ENCODE measurements at regions not wholly inside any gene's neighbourhood (a gene's known extent, or its start where the extent isn't known, plus 50 kb on each side); places are given as distances from the start of the nearest gene placed in this dataset.
A peak's percentile ranks its signal among the peaks of the same experiment; 100 is the strongest.
"Not testable (repeated sequence)": the region's sequence is repeated elsewhere in the genome, so short reads cannot be mapped to it uniquely, and the experiment has no call there.

GRCh38 chr7:118907911-118908527 is 683.5 kb downstream of the ANKRD7 start:
- Mint-ChIP-seq H3K9me3 (no peaks in the 10 kb centered on the region), H3K4me3 (no peak overlapping the region), H3K4me1 (peaks cover 14% of the 10 kb centered on the region), H3K36me3 (ENCODE audit: low read depth) (no peaks in the 10 kb centered on the region), H3K27ac (no peak overlapping the region), H3K27me3 (ENCODE audit: insufficient read depth, low read depth, poor library complexity) (no peaks in the 10 kb centered on the region)
- Histone ChIP-seq H3F3A (replicated peaks; ENCODE audit: low read depth) (no peaks in the 10 kb centered on the region), H3K4me1 (ENCODE audit: insufficient read depth) (peaks cover 6% of the 10 kb centered on the region; the same call in 1 of the 2 replicates), H3K4me2 (no peak overlapping the region), H2AFZ (no peak overlapping the region), H3K79me2 (replicated peaks; ENCODE audit: insufficient read depth) (no peaks in the 10 kb centered on the region), H3K27ac (ENCODE audit: low read depth) (no peak overlapping the region), H3K4me3 (no peak overlapping the region), H4K20me1 (replicated peaks; ENCODE audit: insufficient read depth) (no peaks in the 10 kb centered on the region), H3K27me3 (ENCODE audit: insufficient read depth) (no peaks in the 10 kb centered on the region), H3K9me2 (ENCODE audit: insufficient read depth) (no peaks in the 10 kb centered on the region), H3K36me3 (ENCODE audit: insufficient read depth) (no peaks in the 10 kb centered on the region)
- ATAC-seq: no peak
- TF ChIP-seq POLR2AphosphoS5 (IDR thresholded peaks at IDR 0.05; ENCODE audit: low read depth) (no peak), REST (IDR thresholded peaks at IDR 0.05; ENCODE audit: unreplicated experiment) (no peak), STAT1 (IDR thresholded peaks at IDR 0.05; ENCODE audit: unreplicated experiment) (no peak), ZNF114 (CRISPR knock-in tag; IDR thresholded peaks at IDR 0.05) (no peak)
- DNase-seq (ENCODE audit: low spot score): no peak

- not testable (repeated sequence) for H3K27me3 ChIP-seq (ENCODE audit: insufficient read depth); H3K4me2 ChIP-seq; ATAC-seq; H3K79me2 ChIP-seq (replicated peaks; ENCODE audit: insufficient read depth); H3K4me1 Mint-ChIP-seq; H2AFZ ChIP-seq; H3K27ac Mint-ChIP-seq; DNase-seq (ENCODE audit: low spot score); H3K27me3 Mint-ChIP-seq (ENCODE audit: insufficient read depth, low read depth, poor library complexity); H3K36me3 ChIP-seq (ENCODE audit: insufficient read depth); H3K4me1 ChIP-seq (ENCODE audit: insufficient read depth); H3K4me3 ChIP-seq; H3K4me3 Mint-ChIP-seq; H3K9me2 ChIP-seq (ENCODE audit: insufficient read depth); H4K20me1 ChIP-seq (replicated peaks; ENCODE audit: insufficient read depth); H3F3A ChIP-seq (replicated peaks; ENCODE audit: low read depth); H3K27ac ChIP-seq (ENCODE audit: low read depth)
- Mint-ChIP-seq H3K9me3 (peaks cover 11% of the 10 kb centered on the region; the same call in 2 of the 3 replicates), H3K36me3 (ENCODE audit: low read depth) (peaks cover 11% of the 10 kb centered on the region)
Measured at GRCh38 chr7:118916120-118916519, 691.6 kb downstream of the ANKRD7 start.

GRCh38 chr7:118918556-118918955 is 694.1 kb downstream of the ANKRD7 start:
- Histone ChIP-seq H3K27ac (ENCODE audit: low read depth) (no peak overlapping the region), H3K4me1 (ENCODE audit: insufficient read depth) (no peaks in the 10 kb centered on the region), H3K4me2 (no peak overlapping the region), H3K4me3 (no peak overlapping the region), H3K9me2 (ENCODE audit: insufficient read depth) (no peaks in the 10 kb centered on the region), H3F3A (replicated peaks; ENCODE audit: low read depth) (no peaks in the 10 kb centered on the region), H3K79me2 (replicated peaks; ENCODE audit: insufficient read depth) (no peaks in the 10 kb centered on the region), H4K20me1 (replicated peaks; ENCODE audit: insufficient read depth) (no peaks in the 10 kb centered on the region), H2AFZ (no peak overlapping the region), H3K36me3 (ENCODE audit: insufficient read depth) (no peaks in the 10 kb centered on the region), H3K27me3 (ENCODE audit: insufficient read depth) (no peaks in the 10 kb centered on the region)
- H3K27ac Mint-ChIP-seq: no peak overlapping the region
- no peaks in the 10 kb centered on the region for H3K27me3 Mint-ChIP-seq (ENCODE audit: insufficient read depth, low read depth, poor library complexity)
- TF ChIP-seq REST (IDR thresholded peaks at IDR 0.05; ENCODE audit: unreplicated experiment) (no peak), CTCF (conservative IDR thresholded peaks at IDR 0.05; ENCODE audit: low read depth in 2 of 2) (peak in 1 of 2 experiments; percentile 63; a peak in 3 of 4 replicates)
- no peak overlapping the region for H3K4me3 Mint-ChIP-seq
- H3K4me1 Mint-ChIP-seq: no peaks in the 10 kb centered on the region
- DNase-seq (ENCODE audit: low spot score) (peak; percentile 28), ATAC-seq (no peak)
- peaks cover 16% of the 10 kb centered on the region; the same call in 2 of the 3 replicates for H3K9me3 Mint-ChIP-seq
- H3K36me3 Mint-ChIP-seq (ENCODE audit: low read depth): peaks cover 16% of the 10 kb centered on the region

Data from GM23338 (cell line).